ENCODE measurements at regions not wholly inside any gene's neighbourhood (a gene's known extent, or its start where the extent isn't known, plus 50 kb on each side); places are given as distances from the start of the nearest gene placed in this dataset.

DNA sequence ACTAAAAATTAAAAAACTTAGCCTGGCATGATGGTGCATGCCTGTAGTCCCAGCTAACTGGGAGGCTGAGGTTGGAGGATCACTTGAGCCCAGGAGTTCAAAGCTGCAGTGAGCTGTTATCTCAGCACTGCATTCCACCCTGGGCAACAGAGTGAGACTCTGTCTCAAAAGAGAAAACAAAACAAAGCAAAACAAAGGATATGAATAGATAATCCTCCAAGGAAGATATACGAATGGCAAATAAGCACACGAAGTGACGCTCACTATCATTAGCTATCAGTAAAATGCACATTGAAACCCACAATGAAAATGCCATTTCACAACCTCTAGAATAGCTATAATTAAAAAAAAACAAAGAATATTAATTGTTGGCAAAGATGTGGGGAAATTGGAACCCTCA is 386.2 kb upstream of the CCL2 start:
- 78 to 90% methylated on average over 3 of the region's 3 CpGs for WGBS, 2 donors

DNA sequence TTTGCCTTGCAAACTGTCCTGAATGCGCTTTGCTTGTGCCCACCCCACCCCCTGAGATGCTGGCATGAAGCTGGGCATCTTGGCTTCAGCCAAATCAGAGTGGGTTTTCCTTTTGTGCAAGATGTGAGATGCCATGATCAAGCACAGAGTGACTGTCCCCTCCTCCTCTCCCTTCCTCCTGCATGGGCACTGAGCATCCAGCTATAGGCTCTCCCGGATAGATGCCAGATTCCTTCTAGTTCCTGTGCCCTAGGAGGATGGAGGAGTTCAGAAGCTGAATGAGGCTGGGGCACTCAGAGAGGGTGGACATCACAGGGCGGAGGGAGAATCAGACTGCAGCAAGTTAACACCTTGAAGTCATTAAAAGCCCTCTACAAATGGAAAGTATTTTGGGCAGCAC is 384.1 kb upstream of the CCL2 start:
- Histone ChIP-seq H3K27me3 (no peaks in the 10 kb centered on the region), H3K9me3 (no peaks in the 10 kb centered on the region), H3K27ac (no peak overlapping the region), H3K4me3 (no peak overlapping the region), H3K4me1 (no peaks in the 10 kb centered on the region), H3K36me3 (ENCODE audit: low read depth, missing control alignments) (no peaks in the 10 kb centered on the region)
- DNase-seq: no peak
- intact Hi-C loops (cut with DNase I; ENCODE audit: low total_unique reads): no loop called here
- WGBS, 2 donors: 72 to 81% methylated on average over 3 of the region's 3 CpGs
- TF ChIP-seq, protein P1, sequence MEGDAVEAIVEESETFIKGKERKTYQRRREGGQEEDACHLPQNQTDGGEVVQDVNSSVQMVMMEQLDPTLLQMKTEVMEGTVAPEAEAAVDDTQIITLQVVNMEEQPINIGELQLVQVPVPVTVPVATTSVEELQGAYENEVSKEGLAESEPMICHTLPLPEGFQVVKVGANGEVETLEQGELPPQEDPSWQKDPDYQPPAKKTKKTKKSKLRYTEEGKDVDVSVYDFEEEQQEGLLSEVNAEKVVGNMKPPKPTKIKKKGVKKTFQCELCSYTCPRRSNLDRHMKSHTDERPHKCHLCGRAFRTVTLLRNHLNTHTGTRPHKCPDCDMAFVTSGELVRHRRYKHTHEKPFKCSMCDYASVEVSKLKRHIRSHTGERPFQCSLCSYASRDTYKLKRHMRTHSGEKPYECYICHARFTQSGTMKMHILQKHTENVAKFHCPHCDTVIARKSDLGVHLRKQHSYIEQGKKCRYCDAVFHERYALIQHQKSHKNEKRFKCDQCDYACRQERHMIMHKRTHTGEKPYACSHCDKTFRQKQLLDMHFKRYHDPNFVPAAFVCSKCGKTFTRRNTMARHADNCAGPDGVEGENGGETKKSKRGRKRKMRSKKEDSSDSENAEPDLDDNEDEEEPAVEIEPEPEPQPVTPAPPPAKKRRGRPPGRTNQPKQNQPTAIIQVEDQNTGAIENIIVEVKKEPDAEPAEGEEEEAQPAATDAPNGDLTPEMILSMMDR (IDR thresholded peaks at IDR 0.05): no peak
- TF ChIP-seq POLR2A (IDR thresholded peaks at IDR 0.05): no peak

More for the DNA sequence above, 386.2 kb upstream of the CCL2 start:
- no peak for TF ChIP-seq POLR2A (IDR thresholded peaks at IDR 0.05)
- TF ChIP-seq, protein P1 (IDR thresholded peaks at IDR 0.05): no peak
- Histone ChIP-seq H3K4me3 (no peak overlapping the region), H3K4me1 (no peaks in the 10 kb centered on the region), H3K9me3 (no peaks in the 10 kb centered on the region), H3K27ac (no peak overlapping the region), H3K27me3 (no peaks in the 10 kb centered on the region), H3K36me3 (ENCODE audit: low read depth, missing control alignments) (no peaks in the 10 kb centered on the region)
- no peak for DNase-seq
- intact Hi-C loops (cut with DNase I; ENCODE audit: low total_unique reads): no loop called here

DNA sequence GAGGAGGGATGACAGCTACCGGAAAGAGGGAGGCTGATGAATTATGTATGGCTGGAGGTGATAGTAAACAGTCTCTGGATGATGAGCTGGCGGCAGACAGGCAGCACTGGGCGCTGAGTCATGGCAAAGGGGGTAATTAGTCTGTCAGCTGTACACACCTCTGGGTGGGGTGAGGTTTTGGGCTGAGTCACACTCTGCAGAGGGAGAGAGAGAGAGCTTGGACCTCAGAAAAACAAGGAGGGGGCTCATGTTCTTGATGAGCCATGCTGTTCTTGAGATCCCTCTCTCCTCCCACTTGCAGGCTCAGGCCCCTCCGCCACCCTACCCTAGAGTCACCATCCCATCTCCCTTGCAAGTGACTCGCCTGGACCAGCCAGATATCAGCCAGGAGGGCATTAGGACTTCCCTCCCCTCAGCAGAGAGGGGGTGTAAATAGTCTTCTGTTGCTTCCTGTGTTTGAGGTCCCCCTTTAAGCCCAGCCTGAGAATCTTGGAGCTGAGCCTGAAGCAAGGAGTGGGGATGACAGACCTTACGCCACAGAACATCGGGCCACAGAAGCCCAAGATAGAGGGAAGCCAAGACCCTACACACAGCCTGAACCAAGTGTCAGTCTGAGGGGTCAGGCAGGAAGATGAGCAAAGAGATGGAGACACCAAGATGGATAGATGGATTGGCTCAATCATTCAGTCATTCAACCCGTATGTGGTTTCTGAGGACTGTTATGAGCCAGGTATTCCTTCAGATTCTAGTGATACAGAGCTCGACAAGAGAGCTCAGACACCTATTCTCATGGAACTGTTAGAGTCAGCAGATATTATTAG is 383.2 kb upstream of the CCL2 start:
- Histone ChIP-seq H3K9me3 (no peaks in the 10 kb centered on the region), H3K36me3 (ENCODE audit: low read depth, missing control alignments) (no peaks in the 10 kb centered on the region), H3K4me1 (no peaks in the 10 kb centered on the region), H3K27me3 (no peaks in the 10 kb centered on the region), H3K27ac (no peak overlapping the region), H3K4me3 (no peak overlapping the region)
- WGBS, 2 donors: 75 to 78% methylated on average over 9 of the region's 9 CpGs
- TF ChIP-seq, protein P1 (IDR thresholded peaks at IDR 0.05): no peak
- no peak for TF ChIP-seq POLR2A (IDR thresholded peaks at IDR 0.05)
- intact Hi-C loops (cut with DNase I; ENCODE audit: low total_unique reads): no loop called here
- no peak for DNase-seq

DNA sequence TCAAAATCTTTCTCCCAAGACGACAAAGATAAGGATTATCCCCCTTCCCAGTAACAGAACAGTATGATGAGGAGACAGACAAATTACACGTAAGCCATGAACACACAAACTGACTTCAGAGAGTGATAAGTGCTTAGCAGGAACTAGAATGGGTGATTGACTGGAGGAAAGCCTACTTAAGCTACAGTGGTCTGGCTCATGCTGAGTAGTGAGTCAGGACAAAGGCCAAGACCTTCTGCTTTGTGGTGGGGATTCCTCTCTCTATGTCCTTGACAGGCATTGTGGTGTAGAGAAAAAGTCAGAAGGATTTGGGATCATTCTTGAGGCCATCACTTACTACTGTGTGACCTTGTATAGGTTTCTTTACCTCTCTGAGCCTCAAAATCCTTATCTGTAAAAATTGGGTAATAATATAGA is 381.9 kb upstream of the CCL2 start:
- intact Hi-C loops (cut with DNase I; ENCODE audit: low total_unique reads): no loop called here
- DNase-seq: no peak
- H3K9me3 ChIP-seq: no peaks in the 10 kb centered on the region
- H3K4me3 ChIP-seq: no peak overlapping the region
- H3K4me1 ChIP-seq: no peaks in the 10 kb centered on the region
- H3K27ac ChIP-seq: no peak overlapping the region
- 81 to 87% methylated on average over 2 of the region's 2 CpGs for WGBS, 2 donors
- H3K27me3 ChIP-seq: no peaks in the 10 kb centered on the region
- no peak for TF ChIP-seq POLR2A (IDR thresholded peaks at IDR 0.05)
- TF ChIP-seq, protein P1 (IDR thresholded peaks at IDR 0.05): no peak
- H3K36me3 ChIP-seq (ENCODE audit: low read depth, missing control alignments): no peaks in the 10 kb centered on the region

DNA sequence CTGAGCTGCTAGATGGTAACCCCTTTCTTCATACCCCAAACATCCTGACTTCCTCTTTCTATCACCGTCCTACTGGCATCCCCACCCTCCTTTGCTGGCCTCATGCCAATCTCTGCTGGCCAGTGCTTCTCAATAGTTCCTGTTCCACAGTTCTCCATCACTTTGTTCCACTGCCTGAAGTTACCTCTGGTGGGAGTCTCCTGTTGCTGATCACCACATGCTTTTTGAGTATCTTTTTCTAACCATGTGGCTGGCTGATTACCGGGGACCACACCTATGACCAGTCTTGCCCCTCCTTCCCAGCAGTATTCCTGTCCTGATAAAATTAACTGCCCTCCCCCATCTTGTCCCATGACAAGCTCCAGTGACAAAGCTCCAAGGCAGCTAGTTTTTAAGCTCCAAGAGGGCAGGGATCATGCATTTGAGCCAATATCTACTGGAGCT is 380.4 kb upstream of the CCL2 start:
- Histone ChIP-seq H3K27ac (no peak overlapping the region), H3K4me1 (no peaks in the 10 kb centered on the region), H3K4me3 (no peak overlapping the region), H3K36me3 (ENCODE audit: low read depth, missing control alignments) (no peaks in the 10 kb centered on the region), H3K27me3 (no peaks in the 10 kb centered on the region), H3K9me3 (no peaks in the 10 kb centered on the region)
- WGBS, 2 donors: 67% methylated on average over 2 of the region's 2 CpGs
- no peak for DNase-seq
- intact Hi-C loops (cut with DNase I; ENCODE audit: low total_unique reads): no loop called here
- no peak for TF ChIP-seq POLR2A (IDR thresholded peaks at IDR 0.05)
- TF ChIP-seq, protein P1 (IDR thresholded peaks at IDR 0.05): no peak

Measured in testis (tissue), 2 donors.